ENCODE measurements at regions not wholly inside any gene's neighbourhood (a gene's known extent, or its start where the extent isn't known, plus 50 kb on each side); places are given as distances from the start of the nearest gene placed in this dataset.
A peak's percentile ranks its signal among the peaks of the same experiment; 100 is the strongest.

GRCh38 chr1:29691499-29691898 is 455.2 kb downstream of the PTPRU start:
- H3K27me3 ChIP-seq (replicated peaks in 1 of 7): peaks cover 0 to 39% (median 0%) of the 10 kb centered on the region in 7 donors
- TF ChIP-seq POLR2A (IDR thresholded peaks at IDR 0.05): no peak
- no peak for TF ChIP-seq POLR2AphosphoS5 (IDR thresholded peaks at IDR 0.05)
- TF ChIP-seq CTCF (IDR thresholded peaks at IDR 0.05 in 8 of 11, conservative IDR thresholded peaks at IDR 0.05 in 3 of 11): no peak
- H3K4me1 ChIP-seq: peaks cover 0 to 26% (median 5%) of the 10 kb centered on the region in 6 donors
- H3K9me3 ChIP-seq: peaks cover 0 to 3% (median 0%) of the 10 kb centered on the region in 8 donors
- WGBS, 5 donors: 85 to 93% (median 90%) methylated on average over 5 of the region's 5 CpGs
- no peak overlapping the region for H3K27ac ChIP-seq
- no peak overlapping the region for H3K4me3 ChIP-seq
- DNase-seq: no peak
- intact Hi-C loops (cut with DNase I; ENCODE audit: low total_unique reads): no loop called here
- H3K36me3 ChIP-seq: no peaks in the 10 kb centered on the region

GRCh38 chr1:29690156-29690555 is 453.8 kb downstream of the PTPRU start:
- 65 to 86% (median 70%) methylated on average over 3 to 9 of the region's 9 CpGs for WGBS, 5 donors
- intact Hi-C loops (cut with DNase I; ENCODE audit: low total_unique reads): no loop called here

GRCh38 chr1:29689372-29690030 is 453.2 kb downstream of the PTPRU start:
- H3K9me3 ChIP-seq: peaks cover 0 to 3% (median 0%) of the 10 kb centered on the region in 8 donors
- no peaks in the 10 kb centered on the region for H3K36me3 ChIP-seq
- intact Hi-C loops (cut with DNase I; ENCODE audit: low total_unique reads): no loop called here
- H3K27me3 ChIP-seq (replicated peaks in 1 of 7): peaks cover 0 to 45% (median 0%) of the 10 kb centered on the region in 7 donors
- TF ChIP-seq POLR2A (IDR thresholded peaks at IDR 0.05): no peak
- no peak for TF ChIP-seq POLR2AphosphoS5 (IDR thresholded peaks at IDR 0.05)
- no peak for TF ChIP-seq CTCF (IDR thresholded peaks at IDR 0.05 in 8 of 11, conservative IDR thresholded peaks at IDR 0.05 in 3 of 11)
- no peak for DNase-seq
- H3K4me1 ChIP-seq: peaks cover 0 to 26% (median 5%) of the 10 kb centered on the region in 6 donors
- H3K4me3 ChIP-seq: no peak overlapping the region
- 70 to 79% (median 72%) methylated on average over 12 to 13 of the region's 13 CpGs for WGBS, 5 donors
- peak overlapping the region in 2 of 8 donors; percentile 42 to 44 for H3K27ac ChIP-seq

More at GRCh38 chr1:29690156-29690555, 453.8 kb downstream of the PTPRU start:
- peaks cover 0 to 44% (median 0%) of the 10 kb centered on the region in 7 donors for H3K27me3 ChIP-seq (replicated peaks in 1 of 7)
- DNase-seq: no peak
- no peaks in the 10 kb centered on the region for H3K36me3 ChIP-seq
- peaks cover 0 to 3% (median 0%) of the 10 kb centered on the region in 8 donors for H3K9me3 ChIP-seq
- no peak overlapping the region for H3K4me3 ChIP-seq
- H3K27ac ChIP-seq: no peak overlapping the region
- peaks cover 0 to 26% (median 5%) of the 10 kb centered on the region in 6 donors for H3K4me1 ChIP-seq
- TF ChIP-seq POLR2AphosphoS5 (IDR thresholded peaks at IDR 0.05) (no peak), POLR2A (IDR thresholded peaks at IDR 0.05) (no peak), CTCF (IDR thresholded peaks at IDR 0.05 in 8 of 11, conservative IDR thresholded peaks at IDR 0.05 in 3 of 11) (no peak)

Measured in spleen (tissue), 11 donors.